ENCODE measurements at regions not wholly inside any gene's neighbourhood (a gene's known extent, or its start where the extent isn't known, plus 50 kb on each side); places are given as distances from the start of the nearest gene placed in this dataset.
A peak's percentile ranks its signal among the peaks of the same experiment; 100 is the strongest.

DNA sequence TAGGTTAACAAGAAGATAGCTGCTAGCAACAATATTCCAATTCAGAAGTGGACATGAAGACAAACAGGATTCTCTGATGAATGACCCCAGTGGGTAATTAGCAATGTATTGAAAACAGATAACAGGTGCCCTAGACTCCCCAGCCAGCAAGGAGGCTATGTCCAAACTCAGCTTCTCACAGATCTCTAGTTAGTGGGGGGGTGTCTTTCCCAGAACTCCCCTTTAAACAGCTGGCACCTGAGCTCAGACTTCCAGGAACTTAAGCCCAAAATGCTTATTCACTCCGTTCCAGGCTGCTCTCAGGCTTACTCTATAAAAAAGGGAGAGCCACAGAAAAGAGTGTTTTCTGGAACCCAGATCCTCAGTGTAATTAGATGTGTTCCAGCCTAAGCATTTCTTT, 423.0 kb upstream of the THBS1 start:
- CTCF ChIA-PET, result interaction anchor here (0.6 kb wide), 1 partner anchor 117 kb away, joined by 3 read pairs; no protein-coding TSS in a partner anchor
- TF ChIP-seq, protein P1, sequence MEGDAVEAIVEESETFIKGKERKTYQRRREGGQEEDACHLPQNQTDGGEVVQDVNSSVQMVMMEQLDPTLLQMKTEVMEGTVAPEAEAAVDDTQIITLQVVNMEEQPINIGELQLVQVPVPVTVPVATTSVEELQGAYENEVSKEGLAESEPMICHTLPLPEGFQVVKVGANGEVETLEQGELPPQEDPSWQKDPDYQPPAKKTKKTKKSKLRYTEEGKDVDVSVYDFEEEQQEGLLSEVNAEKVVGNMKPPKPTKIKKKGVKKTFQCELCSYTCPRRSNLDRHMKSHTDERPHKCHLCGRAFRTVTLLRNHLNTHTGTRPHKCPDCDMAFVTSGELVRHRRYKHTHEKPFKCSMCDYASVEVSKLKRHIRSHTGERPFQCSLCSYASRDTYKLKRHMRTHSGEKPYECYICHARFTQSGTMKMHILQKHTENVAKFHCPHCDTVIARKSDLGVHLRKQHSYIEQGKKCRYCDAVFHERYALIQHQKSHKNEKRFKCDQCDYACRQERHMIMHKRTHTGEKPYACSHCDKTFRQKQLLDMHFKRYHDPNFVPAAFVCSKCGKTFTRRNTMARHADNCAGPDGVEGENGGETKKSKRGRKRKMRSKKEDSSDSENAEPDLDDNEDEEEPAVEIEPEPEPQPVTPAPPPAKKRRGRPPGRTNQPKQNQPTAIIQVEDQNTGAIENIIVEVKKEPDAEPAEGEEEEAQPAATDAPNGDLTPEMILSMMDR (conservative IDR thresholded peaks at IDR 0.05; ENCODE audit: low read depth), result no peak
- no peak overlapping the region for H3K27ac ChIP-seq
- POLR2A ChIA-PET (ENCODE audit: low non-redundant PET), result no interaction called here
- no peak for DNase-seq (ENCODE audit: low spot score)

DNA sequence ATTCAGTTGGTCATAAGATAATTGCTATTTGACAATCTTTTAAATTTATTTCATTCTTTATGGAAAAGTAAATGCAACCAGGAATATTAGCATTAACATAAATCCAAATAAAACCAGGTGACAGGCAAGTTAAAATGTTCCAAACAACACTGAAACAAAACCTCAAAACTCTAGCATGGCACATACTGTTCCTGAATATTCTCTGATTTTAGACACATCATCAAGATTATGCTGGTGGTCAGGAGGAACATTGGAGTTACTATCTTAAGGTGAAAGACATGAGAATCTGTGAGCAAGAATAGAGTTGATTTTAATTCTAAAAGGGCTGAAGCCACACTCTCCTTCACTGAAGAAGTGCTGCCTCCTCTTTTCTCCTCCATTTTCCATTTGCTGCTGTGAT, 421.0 kb upstream of the THBS1 start:
- DNase-seq (ENCODE audit: low spot score), result no peak
- POLR2A ChIA-PET (ENCODE audit: low non-redundant PET), result no interaction called here
- CTCF ChIA-PET, result no interaction called here
- TF ChIP-seq, protein P1 (conservative IDR thresholded peaks at IDR 0.05; ENCODE audit: low read depth), result no peak
- H3K27ac ChIP-seq, result no peak overlapping the region

GRCh38 chr15:39161096-39161495, 419.8 kb upstream of the THBS1 start:
- TF ChIP-seq, protein P1 (conservative IDR thresholded peaks at IDR 0.05; ENCODE audit: low read depth), result no peak
- DNase-seq (ENCODE audit: low spot score), result no peak
- ChIA-PET CTCF (no interaction called here), POLR2A (ENCODE audit: low non-redundant PET) (no interaction called here)
- no peak overlapping the region for H3K27ac ChIP-seq

GRCh38 chr15:39165020-39165706, 415.7 kb upstream of the THBS1 start:
- TF ChIP-seq, protein P1 (conservative IDR thresholded peaks at IDR 0.05; ENCODE audit: low read depth), result no peak
- ChIA-PET CTCF (no interaction called here), POLR2A (ENCODE audit: low non-redundant PET) (no interaction called here)
- DNase-seq (ENCODE audit: low spot score), result no peak
- no peak overlapping the region for H3K27ac ChIP-seq

DNA sequence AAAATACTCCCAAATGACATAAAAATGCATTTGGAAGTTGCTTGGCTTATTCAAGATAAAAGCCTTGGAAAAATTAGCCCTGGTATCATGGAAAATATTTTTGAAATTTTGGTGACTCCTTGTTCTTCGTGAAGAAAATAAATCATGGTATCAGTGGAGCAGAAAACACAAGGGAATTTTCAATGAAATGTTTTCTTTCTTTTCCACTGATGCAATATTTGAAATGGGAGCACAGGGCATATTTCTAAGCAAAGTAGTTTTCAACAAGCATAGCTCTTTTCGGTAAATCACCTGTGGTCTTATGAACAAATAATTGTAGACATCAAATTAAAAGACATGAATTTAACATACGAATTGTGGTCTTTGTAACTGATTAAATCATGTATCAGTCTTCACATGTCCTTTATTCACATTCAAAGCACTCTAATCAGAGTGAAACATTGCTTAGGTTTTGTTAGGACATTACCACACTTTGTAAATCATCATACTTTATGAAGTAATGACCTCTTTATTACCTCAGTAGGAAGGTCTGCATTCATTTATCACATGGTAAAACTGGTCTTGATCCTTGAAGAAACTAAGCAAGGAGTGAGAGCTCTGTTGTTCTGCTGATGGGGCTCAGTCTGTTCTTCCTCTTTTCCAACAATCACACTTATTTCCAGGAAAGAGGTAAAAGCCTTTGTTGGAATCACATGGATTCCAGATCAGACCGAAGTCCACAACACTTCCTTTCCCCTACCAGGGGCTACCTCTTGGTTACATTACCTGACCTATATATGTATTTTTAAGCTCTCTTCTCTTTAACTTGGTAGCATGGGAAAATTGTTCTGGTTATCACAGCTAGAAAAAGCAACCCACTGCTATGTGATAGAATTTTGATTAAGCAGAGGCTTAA, 413.5 kb upstream of the THBS1 start:
- DNase-seq (ENCODE audit: low spot score), result no peak
- ChIA-PET CTCF (interaction anchor here (0.5 to 0.6 kb wide), 2 partner anchors 394 to 412 kb away, joined by 3 read pairs; no protein-coding TSS in a partner anchor), POLR2A (ENCODE audit: low non-redundant PET) (no interaction called here)
- H3K27ac ChIP-seq, result no peak overlapping the region
- TF ChIP-seq, protein P1 (conservative IDR thresholded peaks at IDR 0.05; ENCODE audit: low read depth), result no peak

DNA sequence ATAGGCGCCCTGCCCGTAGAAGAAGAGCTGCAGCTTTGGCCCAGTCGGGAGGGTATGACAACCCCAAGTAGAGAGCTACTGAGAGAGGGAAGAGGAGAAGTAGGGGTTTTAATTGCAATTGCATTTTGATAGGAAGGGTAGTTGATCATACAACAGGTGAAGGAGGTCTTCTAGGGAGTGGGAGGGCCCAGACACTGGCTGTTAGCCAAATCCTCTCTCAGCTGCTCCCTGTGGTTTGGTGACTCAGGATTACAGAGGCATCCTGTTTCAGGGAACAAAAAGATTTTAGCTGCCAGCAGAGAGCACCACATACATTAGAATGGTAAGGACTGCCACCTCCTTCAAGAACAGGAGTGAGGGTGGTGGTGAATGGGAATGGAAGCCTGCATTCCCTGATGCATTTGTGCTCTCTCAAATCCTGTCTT, 408.9 kb upstream of the THBS1 start:
- ChIA-PET POLR2A (ENCODE audit: low non-redundant PET) (interaction anchor here (1.3 kb wide), 1 partner anchor 409 kb away, joined by 9 read pairs; the partner anchor contains the start of gene THBS1), CTCF (interaction anchor here (0.6 to 3.0 kb wide), 16 partner anchors 19 to 585 kb away, joined by 3 to 47 read pairs (median 4); partner anchors contain the start of gene THBS1)
- DNase-seq (ENCODE audit: low spot score), result peak; percentile 94
- no peak overlapping the region; the same call in 1 of the 2 replicates for H3K27ac ChIP-seq
- TF ChIP-seq, protein P1 (conservative IDR thresholded peaks at IDR 0.05; ENCODE audit: low read depth), result peak; percentile 61

All from RWPE1 (cell line).